ENCODE measurements at regions not wholly inside any gene's neighbourhood (a gene's known extent, or its start where the extent isn't known, plus 50 kb on each side); places are given as distances from the start of the nearest gene placed in this dataset.

DNA sequence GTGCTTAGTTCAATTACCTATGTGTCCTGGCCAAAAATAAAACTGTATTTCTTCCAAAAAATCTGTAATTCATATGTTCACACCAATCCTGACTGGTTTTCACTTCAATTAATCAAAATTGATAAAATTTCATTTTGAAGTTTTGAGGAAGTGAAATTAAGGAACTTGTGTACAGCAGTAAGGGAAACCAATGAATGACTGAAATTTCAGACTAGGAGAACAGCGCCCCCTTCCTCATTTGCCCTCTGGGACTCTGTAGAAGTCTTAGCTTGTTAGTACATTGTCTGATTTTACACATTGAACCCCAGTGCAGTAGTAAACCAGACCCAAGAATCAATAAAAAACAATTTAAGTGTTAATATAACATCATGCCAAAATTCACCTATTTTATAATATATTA, 495.3 kb upstream of the AGTR1 start:
- TF ChIP-seq TAF1 (IDR thresholded peaks at IDR 0.05; ENCODE audit: borderline replicate concordance, low read depth, low read length) (no peak), POLR2A (IDR thresholded peaks at IDR 0.05; ENCODE audit: low read depth, low read length) (no peak), POLR2AphosphoS5 (IDR thresholded peaks at IDR 0.05; ENCODE audit: low read depth, low read length) (no peak)
